Osteocyte (in vitro differentiated cells): ENCODE measurements at regions not wholly inside any gene's neighbourhood (a gene's known extent, or its start where the extent isn't known, plus 50 kb on each side); places are given as distances from the start of the nearest gene placed in this dataset.

ENCODE experiments used
- DNase-seq: peaks from one replicate; pipeline ENCODE4 v3.0.0; 2021; ENCODE audit warnings: mixed read lengths; ENCODE audit not compliant: unreplicated experiment; ENCODE audit errors: extremely low spot score
- H3K27ac Mint-ChIP-seq: one replicate; pipeline ENCODE4 v1.8.0; 2021; ENCODE audit warnings: mild to moderate bottlenecking, mixed read lengths; ENCODE audit not compliant: unreplicated experiment
- H3K27me3 Mint-ChIP-seq: one replicate; pipeline ENCODE4 v1.8.0; 2021; ENCODE audit warnings: mixed read lengths; ENCODE audit not compliant: unreplicated experiment
- H3K36me3 Mint-ChIP-seq: one replicate; pipeline ENCODE4 v1.8.0; 2021; ENCODE audit warnings: mixed read lengths; ENCODE audit not compliant: unreplicated experiment
- H3K4me1 Mint-ChIP-seq: one replicate; pipeline ENCODE4 v1.8.0; 2021; ENCODE audit warnings: mixed read lengths; ENCODE audit not compliant: unreplicated experiment
- H3K4me3 Mint-ChIP-seq: one replicate; pipeline ENCODE4 v1.8.0; 2021; ENCODE audit warnings: mild to moderate bottlenecking, moderate library complexity, mixed read lengths; ENCODE audit not compliant: unreplicated experiment
- H3K9me3 Mint-ChIP-seq: one replicate; pipeline ENCODE4 v1.8.0; 2021; ENCODE audit warnings: mixed read lengths; ENCODE audit not compliant: unreplicated experiment
- TF ChIP-seq, protein P1 (sequence below): fragments of 200-600 bp; sonication (generic); IDR thresholded peaks from 2 replicates; pipeline ENCODE4 v1.5.0; 2021; ENCODE audit warnings: antibody characterized with exemption, mild to moderate bottlenecking, moderate library complexity

DNA sequence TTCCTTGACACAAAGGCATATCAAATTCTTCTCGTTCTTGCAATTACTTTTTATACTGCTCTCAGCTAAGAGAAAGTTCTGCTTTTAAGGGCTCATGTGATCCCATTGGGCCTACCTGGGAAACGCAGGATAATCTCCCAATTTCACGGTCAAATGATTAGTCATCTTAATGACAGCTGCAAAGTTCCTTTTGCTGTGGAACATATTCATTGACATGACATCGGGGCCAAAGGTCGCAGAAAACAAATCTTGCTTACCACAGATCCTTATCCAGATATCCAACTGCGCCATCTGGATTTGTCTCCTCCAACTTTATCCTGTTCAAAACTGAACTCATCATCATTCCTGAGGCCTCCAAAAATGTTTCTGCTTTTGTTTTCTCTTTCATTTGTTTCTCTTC, 1085.6 kb upstream of the WWC1 start:
- no peak for DNase-seq
- no peaks in the 10 kb centered on the region for H3K36me3 Mint-ChIP-seq
- no peaks in the 10 kb centered on the region for H3K27me3 Mint-ChIP-seq
- TF ChIP-seq, protein P1, sequence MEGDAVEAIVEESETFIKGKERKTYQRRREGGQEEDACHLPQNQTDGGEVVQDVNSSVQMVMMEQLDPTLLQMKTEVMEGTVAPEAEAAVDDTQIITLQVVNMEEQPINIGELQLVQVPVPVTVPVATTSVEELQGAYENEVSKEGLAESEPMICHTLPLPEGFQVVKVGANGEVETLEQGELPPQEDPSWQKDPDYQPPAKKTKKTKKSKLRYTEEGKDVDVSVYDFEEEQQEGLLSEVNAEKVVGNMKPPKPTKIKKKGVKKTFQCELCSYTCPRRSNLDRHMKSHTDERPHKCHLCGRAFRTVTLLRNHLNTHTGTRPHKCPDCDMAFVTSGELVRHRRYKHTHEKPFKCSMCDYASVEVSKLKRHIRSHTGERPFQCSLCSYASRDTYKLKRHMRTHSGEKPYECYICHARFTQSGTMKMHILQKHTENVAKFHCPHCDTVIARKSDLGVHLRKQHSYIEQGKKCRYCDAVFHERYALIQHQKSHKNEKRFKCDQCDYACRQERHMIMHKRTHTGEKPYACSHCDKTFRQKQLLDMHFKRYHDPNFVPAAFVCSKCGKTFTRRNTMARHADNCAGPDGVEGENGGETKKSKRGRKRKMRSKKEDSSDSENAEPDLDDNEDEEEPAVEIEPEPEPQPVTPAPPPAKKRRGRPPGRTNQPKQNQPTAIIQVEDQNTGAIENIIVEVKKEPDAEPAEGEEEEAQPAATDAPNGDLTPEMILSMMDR = no peak
- no peak overlapping the region for H3K27ac Mint-ChIP-seq
- H3K9me3 Mint-ChIP-seq = no peaks in the 10 kb centered on the region
- H3K4me1 Mint-ChIP-seq = peaks cover 38% of the 10 kb centered on the region
- no peak overlapping the region for H3K4me3 Mint-ChIP-seq

DNA sequence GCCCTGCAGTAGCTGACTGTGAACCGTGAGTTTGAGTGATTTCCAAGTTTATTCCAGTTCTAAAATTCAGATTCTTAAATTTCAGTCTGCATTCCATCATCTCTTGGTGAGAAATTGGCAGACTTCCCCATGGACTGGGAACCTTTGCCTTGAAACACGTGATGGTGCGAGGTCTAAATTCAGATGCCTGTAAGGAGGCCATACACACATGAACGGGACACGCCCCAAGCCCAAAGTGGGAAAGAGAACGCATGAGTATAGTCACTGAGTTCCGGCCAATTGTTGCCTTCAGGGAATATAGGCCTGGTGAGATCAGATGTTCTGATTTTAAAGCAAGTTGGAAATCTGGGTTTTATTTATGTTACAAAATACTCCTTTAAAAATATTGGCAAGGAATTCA, 1084.4 kb upstream of the WWC1 start:
- peak; percentile 89 for DNase-seq
- TF ChIP-seq, protein P1 = no peak
- Mint-ChIP-seq H3K9me3 (no peaks in the 10 kb centered on the region), H3K4me3 (no peak overlapping the region), H3K4me1 (peaks cover 38% of the 10 kb centered on the region), H3K27ac (peak overlapping the region; percentile 80), H3K27me3 (no peaks in the 10 kb centered on the region), H3K36me3 (no peaks in the 10 kb centered on the region)

DNA sequence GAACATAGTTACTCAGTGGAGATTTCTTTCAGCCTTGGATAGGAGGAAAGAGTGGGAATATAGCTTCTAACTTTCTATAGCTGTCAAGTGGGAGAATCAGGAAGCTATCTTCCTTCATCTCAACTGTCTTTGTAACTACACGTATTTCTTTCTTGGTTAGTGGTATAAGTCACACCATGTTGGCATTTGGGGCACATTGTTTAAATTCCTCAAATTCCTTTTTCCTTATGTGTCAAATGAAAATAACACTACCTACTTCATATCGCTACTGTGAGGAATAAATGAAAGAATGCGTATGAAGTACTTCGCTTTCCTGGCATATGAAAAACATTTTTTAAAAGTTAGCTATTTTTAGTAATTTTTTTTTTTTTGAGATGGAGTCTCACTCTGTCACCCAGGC, 1082.5 kb upstream of the WWC1 start:
- DNase-seq = no peak
- Mint-ChIP-seq H3K9me3 (no peaks in the 10 kb centered on the region), H3K36me3 (no peaks in the 10 kb centered on the region), H3K27me3 (no peaks in the 10 kb centered on the region), H3K27ac (peak overlapping the region; percentile 80), H3K4me3 (no peak overlapping the region), H3K4me1 (peaks cover 38% of the 10 kb centered on the region)
- TF ChIP-seq, protein P1 = no peak

- Mint-ChIP-seq H3K4me3 (no peak overlapping the region), H3K4me1 (no peaks in the 10 kb centered on the region), H3K27me3 (no peaks in the 10 kb centered on the region), H3K36me3 (no peaks in the 10 kb centered on the region), H3K9me3 (no peaks in the 10 kb centered on the region), H3K27ac (no peak overlapping the region)
- TF ChIP-seq, protein P1 = peak; percentile 53
- no peak for DNase-seq
Measured at GRCh38 chr5:167217097-167217743, 1074.2 kb upstream of the WWC1 start.

- no peak for DNase-seq
- Mint-ChIP-seq H3K27me3 (no peaks in the 10 kb centered on the region), H3K4me3 (no peak overlapping the region), H3K36me3 (no peaks in the 10 kb centered on the region), H3K9me3 (peaks cover 4% of the 10 kb centered on the region), H3K4me1 (no peaks in the 10 kb centered on the region), H3K27ac (no peak overlapping the region)
- TF ChIP-seq, protein P1 = no peak
Measured at GRCh38 chr5:167219298-167219697, 1072.1 kb upstream of the WWC1 start.
